ENCODE measurements at regions not wholly inside any gene's neighbourhood (a gene's known extent, or its start where the extent isn't known, plus 50 kb on each side); places are given as distances from the start of the nearest gene placed in this dataset.
"Not testable (repeated sequence)": the region's sequence is repeated elsewhere in the genome, so short reads cannot be mapped to it uniquely, and the experiment has no call there.

DNA sequence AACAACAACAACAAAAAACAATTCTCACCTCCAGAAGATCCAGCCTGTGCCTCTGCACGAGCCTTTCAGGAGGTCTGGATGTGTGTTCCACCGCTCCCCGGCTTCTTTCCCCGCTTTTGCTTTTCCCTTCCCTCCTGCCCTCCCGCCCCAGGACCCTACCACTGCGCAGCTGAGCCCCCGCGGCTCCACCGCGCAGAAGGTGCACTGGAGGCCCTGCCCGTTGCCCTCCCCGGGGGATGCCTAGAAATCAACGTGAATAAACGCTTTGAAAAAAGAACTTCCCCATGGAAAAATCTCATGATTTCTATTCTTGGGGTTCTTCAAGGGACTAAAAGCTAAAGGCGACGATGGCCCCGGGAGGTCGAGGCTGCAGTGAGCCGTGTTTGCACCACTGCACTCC is 164.3 kb upstream of the NOTCH2NLA start:
- FAIRE-seq; DNase-seq (ENCODE audit: extremely low spot score, insufficient read length, low read depth): not testable (repeated sequence)

- not testable (repeated sequence) for FAIRE-seq; DNase-seq (ENCODE audit: extremely low spot score, insufficient read length, low read depth)
Measured at GRCh38 chr1:146389178-146389577, 160.4 kb upstream of the NOTCH2NLA start.

DNA sequence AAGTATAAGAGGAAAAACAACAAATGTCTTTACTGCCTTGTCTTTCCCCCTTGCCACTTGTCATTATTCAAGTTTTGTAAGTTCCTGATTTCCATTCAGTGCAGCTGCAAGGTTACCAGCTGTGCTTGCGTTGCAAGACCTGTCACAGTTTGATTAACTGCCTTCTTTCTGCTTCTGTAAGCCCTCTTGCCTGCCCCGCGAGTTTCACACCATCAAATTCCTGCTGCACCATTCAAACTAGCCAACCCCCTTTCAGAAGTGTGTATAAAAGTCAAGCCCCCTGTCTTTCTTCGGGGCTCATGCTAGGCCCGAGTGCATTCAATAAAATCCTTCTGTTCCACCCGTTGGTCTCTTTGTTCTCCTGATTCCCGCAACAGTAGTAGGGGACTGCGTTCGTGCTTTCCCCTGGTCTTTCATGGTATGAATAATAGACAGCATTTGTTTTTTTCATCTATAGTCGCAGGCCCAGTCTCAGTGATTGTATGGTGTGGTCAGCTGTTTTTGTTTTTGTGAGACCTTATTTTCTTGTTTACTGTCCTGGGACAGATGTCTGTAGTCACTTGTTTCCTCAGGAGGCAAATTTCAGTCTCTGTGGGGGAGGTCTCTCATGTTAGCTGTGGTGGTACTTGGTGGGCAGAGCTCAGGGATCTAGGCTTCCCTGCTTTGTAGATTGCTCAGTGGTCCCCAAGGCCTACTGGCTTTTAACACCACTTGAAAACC is 159.1 kb upstream of the NOTCH2NLA start:
- FAIRE-seq; DNase-seq (ENCODE audit: extremely low spot score, insufficient read length, low read depth): not testable (repeated sequence)

DNA sequence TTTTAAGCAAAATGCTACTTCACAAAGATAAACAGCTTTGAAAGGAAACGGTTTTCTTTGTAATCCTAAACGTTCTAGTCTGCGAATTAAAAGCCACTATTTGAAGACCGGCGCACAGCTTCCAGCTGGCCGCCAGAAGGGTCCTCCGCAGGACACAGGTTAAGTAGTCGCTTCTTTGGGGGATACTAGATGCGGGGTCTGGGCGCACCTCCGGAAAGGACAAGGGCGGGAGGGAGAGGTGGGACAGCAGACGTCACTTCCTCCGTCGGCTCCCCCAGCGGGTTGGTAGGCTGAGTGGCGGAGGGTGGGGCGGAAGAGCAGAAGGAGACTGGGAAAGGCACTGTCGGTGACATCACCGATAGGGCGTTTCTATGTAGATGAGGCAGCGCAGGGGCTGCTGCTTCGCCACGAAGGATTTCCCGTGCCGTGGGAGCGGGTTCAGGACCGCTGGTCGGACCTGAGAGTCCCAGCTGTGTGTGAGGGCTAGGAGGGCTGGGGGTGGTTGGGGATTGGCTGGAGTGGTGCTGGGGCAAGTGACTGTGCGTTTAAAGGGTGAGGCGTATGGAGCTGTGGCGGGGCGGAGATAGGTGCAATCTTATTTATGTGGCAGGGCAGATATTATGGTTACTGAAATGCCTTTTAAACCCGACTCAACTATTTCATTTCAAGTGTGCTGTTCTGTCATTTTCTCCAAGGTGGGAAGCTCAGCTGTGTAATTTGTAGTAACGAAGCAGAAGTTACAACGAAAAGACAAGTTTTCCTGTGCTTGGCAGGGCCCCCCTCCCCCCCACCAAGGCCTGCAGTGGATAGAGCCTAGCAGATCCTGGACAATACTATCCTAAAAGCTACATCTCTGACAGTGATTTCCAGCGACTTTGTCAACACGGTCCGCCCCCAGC is 158.3 kb upstream of the NOTCH2NLA start:
- peak; percentile 8 for DNase-seq (ENCODE audit: extremely low spot score, insufficient read length, low read depth)
- not testable (repeated sequence) for FAIRE-seq

DNA sequence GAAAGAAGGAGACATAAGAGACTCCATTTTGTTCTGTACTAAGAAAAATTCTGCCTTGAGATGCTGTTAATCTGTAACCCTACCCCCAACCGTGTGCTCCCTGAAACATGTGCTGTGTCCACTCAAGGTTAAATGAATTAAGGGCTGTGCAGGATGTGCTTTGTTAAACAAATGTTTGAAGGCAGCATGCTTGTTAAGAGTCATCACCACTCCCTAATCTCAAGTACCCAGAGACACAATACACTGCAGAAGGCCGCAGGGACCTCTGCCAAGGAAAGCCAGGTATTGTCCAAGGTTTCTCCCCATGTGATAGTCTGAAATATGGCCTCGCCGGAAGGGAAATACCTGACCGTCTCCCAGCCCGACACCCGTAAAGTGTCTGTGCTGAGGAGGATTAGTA is 152.4 kb upstream of the NOTCH2NLA start:
- not testable (repeated sequence) for DNase-seq (ENCODE audit: extremely low spot score, insufficient read length, low read depth); FAIRE-seq

GRCh38 chr1:146376708-146377496 is 148.1 kb upstream of the NOTCH2NLA start:
- FAIRE-seq = not testable (repeated sequence)
- DNase-seq (ENCODE audit: extremely low spot score, insufficient read length, low read depth) = peak; percentile 17

- not testable (repeated sequence) for DNase-seq (ENCODE audit: extremely low spot score, insufficient read length, low read depth); FAIRE-seq
Measured at GRCh38 chr1:146376309-146376707, 147.5 kb upstream of the NOTCH2NLA start.

GRCh38 chr1:146375108-146375507 is 146.3 kb upstream of the NOTCH2NLA start:
- FAIRE-seq; DNase-seq (ENCODE audit: extremely low spot score, insufficient read length, low read depth): not testable (repeated sequence)

GRCh38 chr1:146369940-146370339 is 141.1 kb upstream of the NOTCH2NLA start:
- not testable (repeated sequence) for FAIRE-seq; DNase-seq (ENCODE audit: extremely low spot score, insufficient read length, low read depth)

GRCh38 chr1:146355373-146355772 is 126.6 kb upstream of the NOTCH2NLA start:
- not testable (repeated sequence) for DNase-seq (ENCODE audit: extremely low spot score, insufficient read length, low read depth); FAIRE-seq

DNA sequence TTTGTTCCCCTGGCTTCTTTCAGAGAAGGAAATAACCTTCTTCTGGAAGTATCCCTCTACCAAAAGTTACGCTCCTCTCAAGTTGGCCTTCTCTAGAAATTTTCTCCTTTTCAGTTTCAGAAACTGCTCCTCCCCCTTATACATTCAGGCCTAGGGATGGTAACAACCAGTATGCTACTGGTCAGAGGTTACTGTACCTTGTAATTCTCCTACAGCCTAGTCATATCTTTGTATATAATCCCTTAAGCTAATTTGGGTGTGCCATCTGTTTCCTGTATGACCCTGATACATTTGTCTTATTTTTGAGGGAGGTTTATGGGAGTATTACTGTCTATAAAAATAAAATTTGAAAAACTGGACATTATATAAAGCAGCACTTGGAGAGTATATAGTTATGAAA is 98.0 kb upstream of the NOTCH2NLA start:
- DNase-seq (ENCODE audit: extremely low spot score, insufficient read length, low read depth); FAIRE-seq: not testable (repeated sequence)

GRCh38 chr1:146324463-146324862 is 95.6 kb upstream of the NOTCH2NLA start:
- not testable (repeated sequence) for FAIRE-seq; DNase-seq (ENCODE audit: extremely low spot score, insufficient read length, low read depth)

DNA sequence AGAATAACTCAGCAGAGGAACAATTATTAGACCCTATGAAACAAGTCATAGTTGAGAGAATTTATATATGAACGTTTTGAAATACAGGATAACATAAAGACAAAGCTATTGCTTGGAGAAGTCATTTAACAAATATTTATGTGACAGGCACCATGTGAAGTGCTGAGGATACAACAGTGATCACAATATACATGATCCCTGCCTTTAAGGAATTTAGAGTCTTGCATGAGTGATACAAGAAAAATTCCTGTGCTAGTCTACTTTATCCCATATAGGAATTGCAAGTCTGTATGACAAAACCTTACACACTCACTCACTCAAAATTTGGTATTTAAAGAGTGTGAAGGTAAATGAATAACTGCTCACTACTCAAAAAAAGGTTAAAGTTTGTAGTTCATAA is 94.5 kb upstream of the NOTCH2NLA start:
- not testable (repeated sequence) for FAIRE-seq; DNase-seq (ENCODE audit: extremely low spot score, insufficient read length, low read depth)

GRCh38 chr1:146322893-146323292 is 94.1 kb upstream of the NOTCH2NLA start:
- DNase-seq (ENCODE audit: extremely low spot score, insufficient read length, low read depth); FAIRE-seq: not testable (repeated sequence)

DNA sequence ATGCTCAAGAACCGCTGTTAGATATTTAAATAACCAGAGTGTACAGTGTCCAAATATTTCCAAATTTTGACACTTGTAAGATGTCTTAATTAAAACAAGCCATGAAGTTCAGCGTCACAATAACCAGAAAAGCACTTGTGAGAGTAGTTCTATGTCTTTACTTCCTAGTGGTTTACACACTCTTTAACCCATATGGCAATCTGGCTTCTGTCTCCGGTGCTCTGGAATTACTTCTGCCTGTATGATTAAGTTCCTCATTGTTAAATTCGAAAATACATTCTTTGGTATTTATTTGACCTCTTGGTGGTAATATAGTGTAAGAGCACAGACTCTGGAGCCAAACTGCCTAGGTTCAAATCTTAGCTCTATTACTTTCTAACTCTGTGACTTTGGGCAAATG is 89.9 kb upstream of the NOTCH2NLA start:
- FAIRE-seq; DNase-seq (ENCODE audit: extremely low spot score, insufficient read length, low read depth): not testable (repeated sequence)

- not testable (repeated sequence) for FAIRE-seq; DNase-seq (ENCODE audit: extremely low spot score, insufficient read length, low read depth)
Measured at GRCh38 chr1:146317785-146318184, 89.0 kb upstream of the NOTCH2NLA start.

- FAIRE-seq; DNase-seq (ENCODE audit: extremely low spot score, insufficient read length, low read depth): not testable (repeated sequence)
Measured at GRCh38 chr1:146314449-146315246, 85.8 kb upstream of the NOTCH2NLA start.

DNA sequence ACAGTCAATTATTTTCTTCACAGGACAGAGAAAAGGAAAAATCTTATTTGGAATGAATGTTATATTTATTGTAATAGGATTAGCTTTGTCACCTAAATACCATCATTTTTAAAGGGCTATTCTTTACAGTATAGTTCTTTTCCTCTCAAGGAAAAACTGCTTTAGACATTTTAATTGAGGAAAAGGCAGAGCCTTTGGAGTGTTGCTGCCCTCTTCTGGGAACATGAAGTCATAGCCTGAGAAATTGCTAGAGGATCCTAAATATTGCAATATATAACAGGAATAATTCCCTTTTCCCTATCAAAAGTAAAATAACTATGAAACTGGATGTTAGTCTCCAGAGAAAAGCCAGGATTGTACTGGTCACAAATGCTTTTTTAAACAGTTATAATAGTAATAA is 81.8 kb upstream of the NOTCH2NLA start:
- not testable (repeated sequence) for DNase-seq (ENCODE audit: extremely low spot score, insufficient read length, low read depth); FAIRE-seq

DNA sequence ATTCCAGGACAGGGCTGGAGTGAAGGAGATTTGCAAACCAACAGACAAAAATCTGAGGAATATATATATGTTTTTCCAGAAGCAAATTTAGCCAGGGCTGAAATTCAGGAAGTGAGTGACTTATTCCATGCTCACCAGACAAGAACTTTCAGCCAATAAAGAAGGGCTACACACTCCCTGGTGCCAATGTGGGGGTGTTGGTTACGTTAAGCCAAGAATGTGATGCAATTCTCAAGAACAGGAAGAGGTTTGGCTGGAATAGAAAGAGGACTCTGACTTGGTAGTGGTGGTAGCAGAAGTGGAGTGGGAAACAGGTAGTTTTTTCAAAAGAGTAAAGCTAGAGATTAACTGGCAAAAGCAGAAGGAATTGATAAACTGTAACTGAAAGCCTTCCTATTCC is 80.6 kb upstream of the NOTCH2NLA start:
- not testable (repeated sequence) for FAIRE-seq

More for the DNA sequence above, 80.6 kb upstream of the NOTCH2NLA start:
- not testable (repeated sequence) for DNase-seq (ENCODE audit: extremely low spot score, insufficient read length, low read depth)
